ENCODE measurements at regions not wholly inside any gene's neighbourhood (a gene's known extent, or its start where the extent isn't known, plus 50 kb on each side); places are given as distances from the start of the nearest gene placed in this dataset.
"Not testable (repeated sequence)": the region's sequence is repeated elsewhere in the genome, so short reads cannot be mapped to it uniquely, and the experiment has no call there.

DNA sequence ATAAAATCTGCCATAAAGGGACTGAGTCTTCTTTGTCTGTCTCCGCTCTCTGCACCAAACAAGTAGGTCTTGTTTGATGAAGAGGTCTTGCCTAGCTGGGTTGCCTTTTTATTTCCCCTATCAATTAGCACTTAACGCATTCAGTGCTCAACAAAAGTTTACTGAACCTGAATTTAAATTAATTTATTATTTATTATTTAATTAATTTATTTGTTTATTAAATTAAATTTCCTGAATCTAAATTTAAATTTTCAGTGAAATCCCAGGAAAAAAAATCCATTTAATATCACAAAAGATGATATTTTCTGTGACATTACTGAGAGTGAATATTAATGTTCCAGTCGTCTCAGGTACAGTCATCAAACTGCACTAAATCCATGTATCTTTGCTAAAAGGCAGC lies 164.9 kb upstream of the AGTR1 start:
- DNase-seq, result no peak

DNA sequence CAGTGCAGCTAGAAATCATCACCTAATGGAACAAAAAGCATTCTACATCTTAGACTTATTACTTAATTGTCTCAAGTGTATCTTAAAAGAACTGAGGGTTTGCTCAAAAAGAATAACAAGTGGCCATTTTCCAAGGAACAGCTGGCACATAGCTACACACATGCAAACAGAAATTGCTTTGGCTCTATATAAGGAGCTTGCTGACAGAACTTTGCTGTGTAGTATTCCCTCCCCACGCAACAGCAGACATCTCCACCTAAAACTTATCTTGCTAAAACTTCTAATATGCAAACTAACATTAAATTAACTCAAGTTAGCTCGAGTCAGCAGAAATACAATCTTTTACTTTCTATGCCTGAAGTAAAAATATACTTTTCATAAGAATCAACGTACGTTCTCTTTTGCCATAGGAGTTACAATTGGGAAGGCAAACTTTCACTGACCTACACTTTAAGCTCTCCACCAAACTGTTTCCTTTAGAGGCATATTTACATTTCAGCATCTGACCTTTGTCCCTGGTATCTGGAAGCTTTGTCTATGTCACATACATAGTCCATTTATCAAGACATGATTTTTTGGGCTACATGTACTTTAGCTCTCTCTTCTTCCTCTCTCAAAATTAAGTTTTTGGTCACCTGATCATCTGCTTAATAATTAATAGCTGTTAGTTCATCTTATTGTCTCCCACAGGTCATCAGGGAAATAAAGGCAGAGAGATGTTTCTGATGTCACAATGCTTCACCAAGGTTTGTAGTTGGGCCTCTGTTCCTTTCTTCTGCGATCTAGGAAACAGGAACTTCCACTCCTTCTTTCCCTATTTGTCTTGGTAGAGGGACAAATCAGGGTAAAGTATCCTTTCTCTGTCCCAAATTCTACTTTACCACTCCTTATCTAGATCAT lies 163.4 kb upstream of the AGTR1 start:
- DNase-seq, result no peak

DNA sequence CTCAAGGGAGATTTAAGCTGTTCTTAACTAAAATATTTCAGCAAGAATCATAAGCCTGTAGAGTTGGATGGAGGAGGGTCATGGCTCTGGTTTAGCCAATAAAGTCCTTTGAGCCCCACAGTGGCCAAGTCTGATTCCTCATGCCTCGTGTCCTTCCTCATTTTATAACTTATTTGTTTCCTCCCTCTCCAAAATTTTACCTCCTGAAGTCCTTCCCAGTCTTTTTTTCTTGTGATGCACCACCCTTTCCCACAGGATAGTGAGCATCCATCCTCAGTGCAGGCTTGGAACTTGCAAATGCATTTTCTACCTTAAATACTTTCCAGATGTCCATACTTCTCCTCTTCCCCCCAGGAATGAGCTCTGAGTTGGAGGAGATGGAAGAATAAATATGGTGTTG lies 162.7 kb upstream of the AGTR1 start:
- no peak for DNase-seq

DNA sequence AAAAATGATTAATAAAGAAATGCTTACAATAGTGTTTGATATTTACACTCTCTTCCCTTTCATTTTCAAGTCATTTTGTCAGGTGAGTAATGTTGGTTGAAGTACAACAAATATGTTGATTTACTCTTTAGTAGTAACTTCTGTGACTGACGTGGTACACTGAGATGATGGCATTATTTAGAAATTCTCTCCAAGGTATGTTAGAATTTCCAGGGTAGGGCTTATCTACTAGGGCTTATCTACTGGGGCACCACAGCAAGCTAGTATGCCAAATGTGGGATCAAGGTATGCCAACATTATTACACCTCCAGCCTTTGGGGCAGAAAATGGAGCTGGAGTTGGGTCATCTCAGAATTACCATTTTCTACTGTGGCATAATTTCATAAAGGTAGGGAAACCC lies 157.4 kb upstream of the AGTR1 start:
- no peak for DNase-seq

DNA sequence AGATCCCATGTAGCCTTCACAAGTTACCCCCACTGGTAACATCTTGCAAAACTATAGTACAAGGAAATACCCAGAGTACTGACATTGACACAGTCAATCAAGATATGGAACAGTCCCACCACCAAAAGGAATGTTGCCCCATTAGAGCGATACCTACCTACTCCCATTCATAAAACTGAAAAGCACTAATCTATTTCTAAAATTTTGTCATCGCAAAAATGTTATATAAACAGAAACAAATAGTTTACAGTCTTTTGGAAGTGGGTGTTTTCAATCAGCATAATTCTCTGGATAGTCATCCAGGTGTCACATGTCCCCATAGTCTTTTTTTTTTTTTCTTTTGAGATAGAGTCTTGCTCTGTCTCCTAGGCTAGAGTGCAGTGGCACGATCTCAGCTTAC lies 156.9 kb upstream of the AGTR1 start:
- DNase-seq, result no peak

DNA sequence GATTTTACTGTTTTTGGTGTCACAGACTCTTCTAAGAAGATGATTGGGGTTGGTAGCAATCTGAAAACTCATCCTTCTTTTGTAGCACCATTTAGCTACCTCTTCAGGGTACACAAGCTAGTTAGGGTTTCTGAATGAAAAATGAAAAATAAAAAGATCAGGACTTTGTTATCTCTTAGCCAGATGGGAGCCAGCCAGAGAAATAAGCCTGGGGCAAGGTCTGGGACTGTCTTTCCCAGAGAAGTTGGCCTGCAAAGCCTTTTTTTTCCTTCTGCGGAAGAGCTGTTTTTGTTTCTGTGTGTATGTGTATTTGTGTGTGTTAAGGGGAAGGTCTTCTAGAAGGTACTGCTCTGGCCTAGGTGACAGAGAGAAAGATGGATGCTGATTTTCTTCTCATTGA lies 150.7 kb upstream of the AGTR1 start:
- no peak for DNase-seq

DNA sequence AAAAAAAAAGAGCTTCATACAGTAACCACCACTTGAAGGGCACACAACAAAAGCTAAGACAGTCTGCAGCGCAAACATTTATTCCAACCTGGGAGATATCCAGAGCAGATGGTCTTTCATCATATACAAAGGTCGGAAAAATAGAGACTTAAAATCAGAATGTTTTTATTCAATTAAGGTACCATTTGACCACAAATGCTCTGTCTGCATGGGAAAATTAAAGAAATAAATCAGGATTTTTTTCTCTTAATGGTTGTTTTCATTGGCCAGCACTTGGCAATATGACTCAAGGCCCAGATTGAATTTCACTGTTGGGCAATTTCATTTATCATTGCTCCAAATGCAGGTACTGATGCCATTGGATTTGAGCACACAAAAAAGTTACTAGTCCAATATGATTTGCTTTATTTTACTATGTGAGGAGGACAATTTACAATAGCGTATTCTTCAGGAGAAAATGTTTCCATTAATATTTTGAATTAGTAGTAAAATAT lies 145.9 kb upstream of the AGTR1 start:
- DNase-seq, result no peak

DNA sequence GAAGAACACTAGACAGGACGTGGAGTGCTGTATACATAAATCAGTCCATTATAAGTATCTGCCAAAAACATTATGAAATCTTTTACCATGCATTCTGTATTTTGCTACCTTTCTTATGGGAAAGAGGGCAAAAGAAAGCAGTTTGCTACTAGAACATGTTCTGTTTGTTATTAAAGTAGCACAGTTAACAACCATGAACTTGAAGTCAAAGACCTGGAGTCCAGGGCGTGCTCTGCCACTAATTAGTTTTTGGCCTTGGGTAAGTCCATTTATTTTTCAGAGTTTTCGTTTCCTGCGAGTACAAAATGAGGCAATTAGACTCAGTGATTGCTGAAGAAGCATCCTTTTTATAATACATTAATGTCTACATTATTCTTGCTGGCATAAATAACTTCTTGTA lies 143.3 kb upstream of the AGTR1 start:
- DNase-seq, result no peak

DNA sequence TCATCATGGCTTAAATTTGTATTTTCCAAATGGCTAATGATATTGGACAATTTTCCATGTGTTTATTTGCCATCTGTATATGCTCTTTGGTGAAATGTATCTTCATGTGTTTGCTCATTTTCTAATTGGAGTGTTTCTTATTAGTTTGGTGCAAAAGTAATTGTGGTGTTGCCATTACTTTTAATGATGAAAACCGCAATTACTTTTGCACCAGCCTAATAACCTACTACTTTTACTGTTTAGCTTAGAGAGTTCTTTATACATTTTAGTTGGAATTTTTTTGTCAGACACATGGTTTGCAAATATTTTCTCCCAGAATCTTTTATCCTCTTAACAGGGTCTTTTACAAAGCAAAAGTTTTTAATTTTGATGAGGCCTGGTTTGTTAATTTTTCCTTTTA lies 141.0 kb upstream of the AGTR1 start:
- no peak for DNase-seq

DNA sequence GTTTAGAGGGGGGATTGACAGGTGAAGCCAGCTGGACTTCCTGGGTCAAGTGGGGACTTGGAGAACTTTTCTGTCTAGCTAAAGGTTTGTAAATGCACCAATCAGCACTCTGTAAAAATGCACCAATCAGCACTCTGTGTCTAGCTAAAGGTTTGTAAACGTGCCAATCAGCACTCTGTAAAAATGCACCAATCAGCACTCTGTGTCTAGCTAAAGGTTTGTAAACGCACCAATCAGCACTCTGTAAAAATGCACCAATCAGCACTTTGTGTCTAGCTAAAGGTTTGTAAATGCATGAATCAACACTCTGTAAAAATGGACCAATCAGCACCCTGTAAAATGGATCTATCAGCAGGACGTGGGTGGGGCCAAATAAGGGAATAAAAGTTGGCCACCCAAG lies 120.1 kb upstream of the AGTR1 start:
- not testable (repeated sequence) for DNase-seq

DNA sequence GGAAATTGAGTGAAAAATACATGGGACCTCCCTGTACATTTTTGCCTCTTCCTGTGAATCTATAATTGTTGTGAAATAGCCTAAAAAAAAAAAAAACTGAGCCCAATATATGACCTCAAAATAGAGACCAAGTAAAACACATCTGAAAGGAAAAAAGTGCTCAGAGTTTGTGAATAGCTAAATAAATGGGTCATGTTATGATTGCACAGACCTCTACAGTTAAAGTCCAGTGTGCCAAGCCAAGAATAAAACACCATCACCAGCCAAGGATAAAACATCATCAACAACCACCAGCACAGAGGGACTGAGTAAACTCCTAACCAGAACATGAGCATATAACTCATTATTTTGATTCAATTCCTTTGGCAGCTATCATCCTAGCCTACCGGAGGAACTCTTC lies 115.6 kb upstream of the AGTR1 start:
- DNase-seq, result no peak

DNA sequence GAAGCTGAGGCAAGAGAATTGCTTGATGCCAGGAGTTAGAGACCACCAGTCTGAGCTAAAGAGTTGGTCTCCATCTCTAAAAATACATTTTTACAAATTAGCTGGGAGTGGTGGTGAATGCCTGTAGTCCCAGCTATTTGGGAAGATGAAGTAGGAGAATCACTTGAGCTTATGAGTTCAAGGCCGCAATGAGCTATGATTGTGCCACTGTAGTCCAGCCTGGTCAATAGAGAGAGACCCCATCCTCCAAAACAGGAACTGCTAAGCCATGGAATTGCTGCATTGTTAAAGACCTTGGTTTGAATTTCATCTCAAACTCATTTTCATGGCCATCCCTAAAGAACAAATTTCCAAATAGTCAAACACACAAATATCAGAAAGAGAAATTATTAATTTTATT lies 113.9 kb upstream of the AGTR1 start:
- no peak for DNase-seq

DNA sequence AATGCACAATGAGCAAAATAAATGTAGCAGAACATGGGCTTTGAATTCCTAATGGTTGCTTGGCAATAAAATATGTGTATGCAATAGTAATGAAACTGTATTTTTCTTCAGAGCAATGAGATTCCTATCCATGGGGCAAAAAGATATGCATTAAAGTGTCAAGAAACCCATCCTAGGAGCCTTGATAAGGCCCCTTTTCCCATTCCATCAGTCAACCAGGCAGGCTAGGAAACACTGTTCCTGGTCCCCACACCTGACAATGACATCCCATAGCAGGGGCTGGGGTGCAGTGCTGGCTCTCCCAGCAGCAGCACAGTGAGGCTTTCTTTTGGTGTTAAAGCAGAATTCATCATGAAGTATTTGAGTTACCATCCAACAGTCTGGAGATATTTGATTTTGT lies 113.3 kb upstream of the AGTR1 start:
- no peak for DNase-seq

DNA sequence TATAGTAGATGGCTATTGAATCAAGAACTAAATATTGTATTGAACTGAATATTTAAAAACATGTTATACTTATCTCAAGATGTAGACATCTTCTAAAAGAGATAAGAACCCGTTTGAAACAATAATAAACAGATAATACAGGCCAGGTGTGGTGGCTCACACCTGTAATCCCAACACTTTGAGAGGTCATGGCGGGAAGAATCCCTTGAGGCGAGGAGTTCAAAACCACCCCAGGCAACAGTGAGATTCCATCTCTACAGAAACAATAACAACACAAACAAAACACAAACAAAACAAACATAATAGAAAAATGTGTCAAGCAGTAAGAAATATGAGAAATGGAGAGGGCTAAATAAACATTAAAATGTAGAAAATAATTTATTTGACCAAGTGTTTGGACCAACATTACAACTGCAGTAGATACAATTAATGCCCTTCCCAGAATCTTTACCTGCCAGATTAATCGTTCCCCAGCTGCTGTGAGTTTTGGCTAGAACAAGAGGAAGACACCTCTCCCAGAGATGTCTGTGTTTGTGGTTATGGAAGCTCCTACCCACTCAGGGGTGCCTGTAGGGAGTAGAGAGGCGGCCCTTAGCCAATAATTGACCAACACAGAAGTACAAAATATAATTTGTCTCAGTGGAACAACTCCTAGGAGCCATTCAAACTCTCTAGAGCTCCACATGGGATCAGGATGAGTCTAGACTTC lies 111.9 kb upstream of the AGTR1 start:
- no peak for DNase-seq

DNA sequence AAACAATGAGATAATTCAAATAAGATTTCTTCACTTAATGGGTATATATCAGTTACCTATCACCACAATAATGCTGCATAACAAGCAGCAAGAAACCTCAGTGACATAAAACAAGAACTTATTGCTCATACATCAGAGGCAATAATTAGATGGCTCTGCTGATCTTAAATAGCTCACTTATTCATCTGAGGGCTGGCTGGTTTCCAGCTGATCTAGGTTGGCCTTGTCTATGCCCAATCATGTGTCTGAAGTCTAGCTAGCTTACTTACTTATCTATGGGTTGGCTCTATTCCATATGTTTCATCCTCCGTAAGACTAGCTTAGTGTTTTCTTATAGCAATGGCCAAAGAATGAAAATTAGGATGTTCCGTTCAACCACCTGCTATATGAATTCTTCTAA lies 109.4 kb upstream of the AGTR1 start:
- DNase-seq, result no peak

DNA sequence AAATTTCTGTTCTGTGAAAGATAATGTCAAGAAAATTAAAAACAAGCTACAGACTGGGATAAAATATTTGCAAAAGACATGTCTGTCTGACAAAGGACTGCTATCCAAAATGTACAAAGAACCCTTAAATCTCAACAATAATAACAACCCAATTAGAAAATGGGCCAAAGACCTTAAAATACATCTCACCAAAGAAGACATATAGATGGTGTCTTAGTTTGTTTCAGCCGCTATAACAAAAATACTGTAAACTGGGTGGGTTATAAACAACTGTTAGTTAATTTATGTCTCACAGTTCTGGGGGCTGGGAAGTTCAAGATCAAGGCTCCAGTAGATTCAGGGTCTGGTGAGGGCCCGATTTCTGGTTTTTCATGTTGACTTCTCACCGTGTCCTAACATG lies 106.2 kb upstream of the AGTR1 start:
- DNase-seq, result no peak

DNA sequence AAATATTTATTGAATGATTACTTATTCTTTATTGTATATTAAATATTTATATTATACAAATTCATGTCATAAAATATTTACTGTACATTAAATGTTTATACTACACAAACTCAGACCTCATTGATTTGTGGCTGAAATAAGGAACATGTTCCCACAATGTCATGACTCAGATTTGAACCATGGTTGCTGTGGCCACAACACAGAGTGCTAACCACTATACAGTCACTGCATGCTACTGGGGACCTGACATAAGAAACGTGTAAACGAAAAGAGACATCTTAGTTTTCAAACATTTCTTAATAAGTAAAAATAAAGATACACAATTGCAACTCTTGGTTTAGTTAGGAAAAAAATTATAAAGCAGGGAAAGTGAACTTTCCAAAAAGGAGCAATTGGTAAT lies 99.1 kb upstream of the AGTR1 start:
- no peak for DNase-seq

DNA sequence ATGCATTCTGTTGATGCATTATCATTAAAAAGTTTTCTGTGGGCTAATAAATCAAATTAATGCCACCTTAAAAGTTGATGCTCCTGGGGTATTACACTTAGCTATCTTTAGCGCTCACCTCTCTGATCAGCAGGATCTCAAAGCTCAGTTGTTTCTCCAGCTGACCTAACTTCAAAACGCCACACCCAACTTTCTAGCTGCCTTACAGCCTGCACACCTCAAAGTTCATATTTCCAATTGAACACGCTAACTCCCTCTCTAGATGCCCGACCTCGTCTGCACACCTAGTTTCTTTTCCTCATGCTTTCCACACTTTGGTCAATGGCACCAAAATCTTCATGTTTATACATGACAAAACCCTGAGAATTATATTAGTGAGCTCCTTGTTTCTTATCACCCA lies 98.2 kb upstream of the AGTR1 start:
- DNase-seq, result no peak

DNA sequence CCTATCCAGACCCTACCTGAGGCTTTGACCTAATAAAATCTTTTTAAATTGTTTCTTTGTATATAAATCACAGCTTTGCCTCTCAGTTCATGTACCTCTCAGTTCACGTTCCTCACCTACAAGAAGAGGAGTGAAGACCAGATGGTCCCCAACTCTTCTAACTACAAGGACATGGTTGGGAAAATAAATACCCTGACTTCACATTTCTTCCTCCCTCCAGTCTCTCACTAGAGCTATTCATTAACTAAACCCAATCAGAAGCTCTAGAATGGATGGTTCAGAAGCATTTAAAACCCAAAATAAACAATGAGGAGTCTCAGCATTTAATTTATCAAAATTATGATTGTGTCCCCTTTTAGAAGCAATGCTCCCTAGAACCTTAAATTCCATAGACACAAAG lies 97.3 kb upstream of the AGTR1 start:
- no peak for DNase-seq

DNA sequence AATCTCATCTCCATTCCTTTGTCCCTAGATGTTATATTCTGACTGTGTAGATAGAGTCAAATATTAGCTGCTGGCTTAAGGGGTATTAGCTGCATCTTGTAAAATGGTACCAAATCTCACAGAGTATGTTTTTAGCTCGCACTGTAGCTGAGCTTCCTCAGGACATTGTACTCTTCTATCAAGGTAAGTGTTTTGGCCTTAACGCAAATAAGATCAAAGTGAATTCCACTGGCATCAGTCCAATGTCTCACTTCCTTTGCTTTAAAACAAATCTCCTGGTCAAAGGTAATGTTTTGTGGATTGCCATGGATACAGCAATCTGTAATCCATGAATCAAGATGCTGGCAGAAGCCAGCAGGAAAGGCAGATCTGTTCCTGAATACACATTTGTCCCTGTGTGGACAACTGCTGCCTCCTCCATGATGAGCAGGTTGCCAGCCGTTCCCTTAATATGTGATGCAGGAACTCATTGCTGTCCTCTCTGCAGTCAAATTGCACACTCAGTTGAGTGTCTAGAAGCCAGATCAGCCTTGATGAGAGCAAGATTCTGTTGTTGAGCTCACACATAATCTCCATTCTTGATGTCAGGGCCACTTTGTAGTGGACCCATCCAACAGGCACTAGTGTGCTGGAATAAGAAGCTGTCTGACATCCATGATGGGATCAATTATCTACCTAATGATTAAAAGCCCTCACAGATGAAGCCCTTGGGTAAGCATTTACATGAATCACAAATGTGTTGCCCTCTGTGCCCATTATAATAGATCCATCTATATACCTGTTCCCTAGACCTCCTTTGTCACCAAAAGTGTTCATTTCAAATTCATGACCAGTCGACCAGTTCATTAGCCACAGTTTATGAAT lies 96.6 kb upstream of the AGTR1 start:
- DNase-seq, result peak; percentile 30

DNA sequence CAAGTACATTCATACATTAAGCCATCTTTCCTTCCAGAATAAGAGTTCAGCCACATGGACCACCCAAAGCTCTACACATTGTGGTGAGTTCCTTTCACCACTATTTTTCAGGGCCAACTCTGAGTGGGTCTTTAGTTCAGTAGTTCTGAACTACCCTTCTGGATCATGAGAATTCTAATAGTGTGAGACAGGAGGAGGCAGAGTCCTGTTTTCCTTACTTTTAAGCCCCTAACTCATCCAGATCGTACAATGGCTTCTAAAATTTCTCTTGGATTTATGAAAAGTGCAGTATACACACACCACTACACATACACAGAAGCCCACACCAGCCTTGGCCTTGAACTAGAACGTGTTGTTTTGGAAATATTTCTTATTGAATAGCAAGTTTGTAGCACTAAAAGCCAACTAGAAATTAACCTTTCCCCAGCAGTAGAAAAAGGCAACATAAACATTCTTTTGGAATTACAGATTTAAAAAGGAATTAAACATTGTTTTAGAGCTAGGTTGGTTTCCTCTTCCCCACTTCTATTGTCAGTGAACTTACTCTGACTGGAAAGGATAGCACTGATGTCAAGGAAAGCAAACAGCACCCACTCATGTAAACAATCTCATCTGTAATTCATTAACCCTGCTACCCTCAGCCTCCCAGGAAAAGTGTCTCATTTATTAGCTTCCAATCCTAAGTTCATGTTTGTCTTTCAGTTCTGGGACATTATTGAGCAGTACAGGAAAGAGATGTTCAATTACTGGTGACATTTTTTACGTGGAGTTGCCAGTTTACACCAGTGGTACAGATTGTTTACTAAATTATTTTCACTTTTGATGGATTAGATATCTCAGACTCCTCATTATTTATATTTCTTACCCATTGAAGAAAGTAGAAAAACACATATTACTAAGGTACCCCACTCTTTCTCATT lies 95.7 kb upstream of the AGTR1 start:
- DNase-seq, result no peak

Data from NCI-H146 (cell line).